Endothelial cell of umbilical vein (primary cell): ENCODE measurements at regions not wholly inside any gene's neighbourhood (a gene's known extent, or its start where the extent isn't known, plus 50 kb on each side); places are given as distances from the start of the nearest gene placed in this dataset.

Source experiments
- BruUV-seq: library from RNA; stranded (reverse); fragments of 400-500 nt; replicated peaks from 2 replicates; lab custom pipeline; 2021; lab: Mats Ljungman, UMichigan
- CTCF ChIA-PET: fragments of 300-600, 350-600 bp; sonication (Branson Sonifier 250); formaldehyde crosslinking; loops from one replicate; lab custom pipeline; 2021; ENCODE audit warnings: antibody characterized with exemption, inconsistent platforms; lab: Charles Lee
- POLR2A ChIA-PET: fragments of 300-600, 350-600 bp; sonication (Branson Sonifier 250); formaldehyde crosslinking; loops from one replicate; lab custom pipeline; 2021; ENCODE audit warnings: antibody characterized with exemption, inconsistent platforms; lab: Charles Lee
- DNase-seq: peaks from one replicate; pipeline ENCODE4 v3.0.0-alpha.2; 2011; ENCODE audit warnings: low read depth, low spot score
- FAIRE-seq: peaks from 2 replicates; lab custom pipeline; 2011; peaks lifted over from hg19 to GRCh38; lab: Jason Lieb, UNC
- H2AFZ ChIP-seq: 2 replicates; pipeline ENCODE4 v1.6.0; 2012; ENCODE audit warnings: low read depth, low read length, control low read depth, inconsistent platforms
- H3K27ac ChIP-seq: 2 replicates; pipeline ENCODE4 v1.5.1; 2011; ENCODE audit warnings: low read depth, mild to moderate bottlenecking, control low read depth, low read length, moderate library complexity; ENCODE audit not compliant: insufficient read depth
- H3K27me3 ChIP-seq, 2 experiments: 2 replicates each; pipeline versions ENCODE4 v1.6.0 to v1.6.1; 2011; ENCODE audit warnings: low read length in 2 of 2, mixed read lengths in 1 of 2; ENCODE audit not compliant: control insufficient read depth in 2 of 2, insufficient read depth in 2 of 2
- H3K36me3 ChIP-seq, 2 experiments: 2 replicates in 1 of 2; 3 replicates in 1 of 2; pipeline ENCODE4 v1.5.1; 2011; ENCODE audit warnings: low read length in 2 of 2, mild to moderate bottlenecking in 1 of 2, moderate library complexity in 1 of 2; ENCODE audit not compliant: control insufficient read depth in 2 of 2, insufficient read depth in 2 of 2; ENCODE audit errors: extremely low read depth in 1 of 2
- H3K4me1 ChIP-seq: 3 replicates; pipeline ENCODE4 v1.5.1; 2011; ENCODE audit warnings: mild to moderate bottlenecking, low read length; ENCODE audit not compliant: control insufficient read depth, insufficient read depth; ENCODE audit errors: extremely low read depth
- H3K4me2 ChIP-seq: 2 replicates; pipeline ENCODE4 v1.6.1; 2011; ENCODE audit warnings: low read length, control low read depth, mixed read lengths; ENCODE audit not compliant: insufficient read depth
- H3K4me3 ChIP-seq, 3 experiments: fragments of 200-600 bp in 1 of 3; sonication (generic), shearing (Covaris generic) in 1 of 3; replicated peaks in 1 of 3; 2 replicates each; pipeline ENCODE4 v1.5.1; 2011 to 2016; ENCODE audit warnings: control low read depth in 3 of 3, low read length in 3 of 3, mild to moderate bottlenecking in 2 of 3, inconsistent platforms in 1 of 3, low read depth in 1 of 3, moderate library complexity in 1 of 3; ENCODE audit not compliant: insufficient read depth in 1 of 3
- H3K79me2 ChIP-seq: 2 replicates; pipeline ENCODE4 v1.6.0; 2012; ENCODE audit warnings: low read length, inconsistent platforms; ENCODE audit not compliant: control insufficient read depth, insufficient read depth
- H3K9ac ChIP-seq: replicated peaks from 2 replicates; pipeline ENCODE3; 2011; ENCODE audit warnings: low read length, control low read depth; ENCODE audit not compliant: insufficient read depth; ENCODE audit errors: extremely low read depth
- H3K9me1 ChIP-seq: replicated peaks from 3 replicates; pipeline ENCODE4 v1.6.0; 2011; ENCODE audit warnings: mild to moderate bottlenecking, low read length; ENCODE audit not compliant: control insufficient read depth, insufficient read depth; ENCODE audit errors: extremely low read depth
- H3K9me3 ChIP-seq: replicated peaks from 2 replicates; pipeline ENCODE4 v1.5.1; 2012; ENCODE audit warnings: low read length, inconsistent platforms; ENCODE audit not compliant: control insufficient read depth, insufficient read depth
- H4K20me1 ChIP-seq: replicated peaks from 2 replicates; pipeline ENCODE3; 2011; ENCODE audit warnings: mild to moderate bottlenecking, low read length; ENCODE audit not compliant: control insufficient read depth, insufficient read depth; ENCODE audit errors: extremely low read depth
- EZH2 ChIP-seq: IDR thresholded peaks from 2 replicates; pipeline ENCODE4 v1.6.1; 2012; ENCODE audit warnings: borderline replicate concordance, low read depth, mild to moderate bottlenecking, moderate library complexity, low read length, inconsistent platforms; ENCODE audit not compliant: severe bottlenecking
- FOS ChIP-seq: IDR thresholded peaks from 2 replicates; pipeline ENCODE4 v1.6.1; 2011; ENCODE audit warnings: mild to moderate bottlenecking, low read length, moderate library complexity, borderline replicate concordance; ENCODE audit not compliant: insufficient read depth
- GATA2 ChIP-seq: IDR thresholded peaks from 2 replicates; pipeline ENCODE4 v1.7.0; 2011; ENCODE audit warnings: low read depth, mild to moderate bottlenecking, moderate library complexity, mixed read lengths, low read length; ENCODE audit not compliant: insufficient read length, insufficient read depth
- JUN ChIP-seq: IDR thresholded peaks from 2 replicates; pipeline ENCODE4 v1.6.1; 2011; ENCODE audit warnings: borderline replicate concordance, low read depth; ENCODE audit not compliant: insufficient read length, insufficient read depth
- MYC ChIP-seq: IDR thresholded peaks from one replicate; pipeline ENCODE4 v1.6.1; 2011; ENCODE audit warnings: mild to moderate bottlenecking, low read depth, low read length
- POLR2A ChIP-seq: IDR thresholded peaks from 2 replicates; pipeline ENCODE4 v1.6.1; 2012; ENCODE audit warnings: low read depth, mild to moderate bottlenecking, control low read depth, low read length
- POLR2AphosphoS5 ChIP-seq: IDR thresholded peaks from 2 replicates; pipeline ENCODE4 v1.6.1; 2012; ENCODE audit warnings: low read depth, mild to moderate bottlenecking, control low read depth, low read length, moderate library complexity; ENCODE audit not compliant: insufficient read depth
- dilution Hi-C: fragments of 300-500 bp; cut with MboI; formaldehyde crosslinking; loops from one replicate; pipeline ENCODE4 v1.15.0; 2019; ENCODE audit warnings: low sequenced_read_pairs; ENCODE audit not compliant: extremely low pct_ligation_motif_present
- intact Hi-C: fragments of 100-400 bp; cut with micrococcal nuclease; formaldehyde crosslinking; loops from one replicate; pipeline ENCODE4 v1.10.0; 2022
- TF ChIP-seq, protein P1 (sequence below), 2 donors: IDR thresholded peaks; 1 replicate in 1 of 2; 2 replicates in 1 of 2; pipeline ENCODE4 v1.5.1; 2011; ENCODE audit warnings: low read length in 2 of 2, mild to moderate bottlenecking in 2 of 2, moderate library complexity in 2 of 2, control low read depth in 1 of 2, inconsistent platforms in 1 of 2, low read depth in 1 of 2; ENCODE audit not compliant: insufficient read depth in 1 of 2; ENCODE audit errors: extremely low read depth in 1 of 2
- TF ChIP-seq, protein P2 (sequence below): IDR thresholded peaks from 2 replicates; pipeline ENCODE4 v1.6.1; 2011; ENCODE audit not compliant: insufficient read depth, insufficient read length

DNA sequence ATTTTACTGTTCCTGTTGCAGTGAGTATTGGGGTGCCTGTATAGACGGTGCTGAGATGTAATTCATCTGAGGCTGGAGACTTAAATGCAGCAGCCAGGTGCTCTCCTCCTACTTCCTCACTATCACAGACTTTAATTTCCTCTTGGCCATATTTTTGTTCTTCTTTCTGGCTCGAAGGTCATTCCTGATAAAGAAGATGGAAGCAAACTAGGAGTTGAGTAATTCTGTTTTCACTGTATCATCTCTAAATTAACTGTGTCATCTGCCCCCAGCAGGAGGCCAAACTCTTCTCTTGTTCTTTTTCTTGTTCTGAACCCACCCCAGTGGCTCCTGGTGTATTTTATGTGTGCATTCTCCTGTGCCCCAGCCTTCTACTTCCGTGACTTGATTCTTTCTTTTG is 141.7 kb upstream of the ARHGAP5 start:
- Histone ChIP-seq H2AFZ (no peak overlapping the region), H3K4me1 (peaks cover 21% of the 10 kb centered on the region), H3K36me3 (no peaks in the 10 kb centered on the region), H3K27me3 (peaks cover 0 to 2% of the 10 kb centered on the region in 2 experiments), H3K4me3 (no peak overlapping the region), H4K20me1 (no peaks in the 10 kb centered on the region), H3K27ac (no peak overlapping the region), H3K4me2 (no peak overlapping the region), H3K9me3 (no peaks in the 10 kb centered on the region), H3K9me1 (no peaks in the 10 kb centered on the region), H3K9ac (no peak overlapping the region), H3K79me2 (no peaks in the 10 kb centered on the region)
- intact Hi-C loops (no loop called here), dilution Hi-C loops (no loop called here)
- FAIRE-seq (no peak), DNase-seq (no peak)
- BruUV-seq = no TSS peak
- CTCF ChIA-PET = interaction anchor here (1.4 to 1.5 kb wide), 2 partner anchors 9 to 319 kb away, joined by 9 read pairs; no protein-coding TSS in a partner anchor
- TF ChIP-seq FOS (no peak), POLR2A (no peak), JUN (no peak)
- POLR2A ChIA-PET = no interaction called here

DNA sequence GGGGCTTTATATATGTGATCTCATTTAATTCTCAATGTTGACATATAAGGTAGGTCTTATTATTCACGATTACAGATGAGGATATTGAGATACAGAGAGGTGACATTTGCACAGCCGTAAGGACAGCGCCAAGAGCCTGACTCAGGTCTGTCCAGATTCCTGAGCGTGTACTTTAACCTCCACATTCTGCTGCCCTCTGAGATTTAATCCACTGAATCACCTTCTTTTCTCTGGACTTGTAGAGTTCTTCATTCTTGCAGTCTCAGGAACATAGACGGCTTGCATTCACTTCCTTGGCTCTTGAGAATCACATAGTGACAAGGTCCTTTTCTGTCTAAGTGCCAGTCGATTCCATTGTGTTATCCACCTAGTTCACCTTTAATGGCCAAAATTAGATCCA is 141.0 kb upstream of the ARHGAP5 start:
- Histone ChIP-seq H3K79me2 (no peaks in the 10 kb centered on the region), H3K27me3 (peaks cover 2% of the 10 kb centered on the region in 2 experiments), H3K4me2 (no peak overlapping the region), H3K36me3 (no peaks in the 10 kb centered on the region), H4K20me1 (no peaks in the 10 kb centered on the region), H3K9me3 (no peaks in the 10 kb centered on the region), H3K27ac (no peak overlapping the region), H2AFZ (no peak overlapping the region), H3K4me1 (peaks cover 21% of the 10 kb centered on the region), H3K9me1 (no peaks in the 10 kb centered on the region), H3K9ac (no peak overlapping the region), H3K4me3 (no peak overlapping the region)
- TF ChIP-seq EZH2 = no peak
- TF ChIP-seq POLR2AphosphoS5 = no peak
- no peak for TF ChIP-seq FOS
- no peak for TF ChIP-seq MYC
- TF ChIP-seq, protein P1, sequence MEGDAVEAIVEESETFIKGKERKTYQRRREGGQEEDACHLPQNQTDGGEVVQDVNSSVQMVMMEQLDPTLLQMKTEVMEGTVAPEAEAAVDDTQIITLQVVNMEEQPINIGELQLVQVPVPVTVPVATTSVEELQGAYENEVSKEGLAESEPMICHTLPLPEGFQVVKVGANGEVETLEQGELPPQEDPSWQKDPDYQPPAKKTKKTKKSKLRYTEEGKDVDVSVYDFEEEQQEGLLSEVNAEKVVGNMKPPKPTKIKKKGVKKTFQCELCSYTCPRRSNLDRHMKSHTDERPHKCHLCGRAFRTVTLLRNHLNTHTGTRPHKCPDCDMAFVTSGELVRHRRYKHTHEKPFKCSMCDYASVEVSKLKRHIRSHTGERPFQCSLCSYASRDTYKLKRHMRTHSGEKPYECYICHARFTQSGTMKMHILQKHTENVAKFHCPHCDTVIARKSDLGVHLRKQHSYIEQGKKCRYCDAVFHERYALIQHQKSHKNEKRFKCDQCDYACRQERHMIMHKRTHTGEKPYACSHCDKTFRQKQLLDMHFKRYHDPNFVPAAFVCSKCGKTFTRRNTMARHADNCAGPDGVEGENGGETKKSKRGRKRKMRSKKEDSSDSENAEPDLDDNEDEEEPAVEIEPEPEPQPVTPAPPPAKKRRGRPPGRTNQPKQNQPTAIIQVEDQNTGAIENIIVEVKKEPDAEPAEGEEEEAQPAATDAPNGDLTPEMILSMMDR (IDR thresholded peaks at IDR 0.05; ENCODE audit: extremely low read depth in 1 of 2, insufficient read depth in 1 of 2, low read depth in 1 of 2, low read length in 2 of 2) = no peak
- no peak for TF ChIP-seq GATA2
- TF ChIP-seq, protein P2, sequence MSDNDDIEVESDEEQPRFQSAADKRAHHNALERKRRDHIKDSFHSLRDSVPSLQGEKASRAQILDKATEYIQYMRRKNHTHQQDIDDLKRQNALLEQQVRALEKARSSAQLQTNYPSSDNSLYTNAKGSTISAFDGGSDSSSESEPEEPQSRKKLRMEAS = no peak
- no peak for TF ChIP-seq POLR2A
- no TSS peak for BruUV-seq
- FAIRE-seq = no peak
- intact Hi-C loops (no loop called here), dilution Hi-C loops (no loop called here)
- ChIA-PET POLR2A (no interaction called here), CTCF (no interaction called here)
- DNase-seq = no peak
